ENCODE measurements at regions not wholly inside any gene's neighbourhood (a gene's known extent, or its start where the extent isn't known, plus 50 kb on each side); places are given as distances from the start of the nearest gene placed in this dataset.
"Not testable (repeated sequence)": the region's sequence is repeated elsewhere in the genome, so short reads cannot be mapped to it uniquely, and the experiment has no call there.

GRCh38 chr10:36872702-36873393 is 252.6 kb upstream of the ANKRD30A start:
- no peak for DNase-seq

GRCh38 chr10:36840788-36841187 is 284.6 kb upstream of the ANKRD30A start:
- DNase-seq = no peak

- no peak for DNase-seq
Observed at GRCh38 chr10:36837416-36837815, 288.0 kb upstream of the ANKRD30A start.

GRCh38 chr10:36819781-36820180 is 305.6 kb upstream of the ANKRD30A start:
- no peak for DNase-seq

- no peak for DNase-seq
Observed at GRCh38 chr10:36817898-36818297, 307.5 kb upstream of the ANKRD30A start.

- DNase-seq = no peak
Observed at GRCh38 chr10:36808625-36809362, 316.6 kb upstream of the ANKRD30A start.

- no peak for DNase-seq
Observed at GRCh38 chr10:36803229-36803628, 322.2 kb upstream of the ANKRD30A start.

- DNase-seq = no peak
Observed at GRCh38 chr10:36802490-36803153, 322.8 kb upstream of the ANKRD30A start.

GRCh38 chr10:36801660-36802059 is 323.7 kb upstream of the ANKRD30A start:
- no peak for DNase-seq

GRCh38 chr10:36794981-36795380 is 330.4 kb upstream of the ANKRD30A start:
- no peak for DNase-seq

- no peak for DNase-seq
Observed at GRCh38 chr10:36789974-36790373, 335.4 kb upstream of the ANKRD30A start.

GRCh38 chr10:36788152-36788551 is 337.2 kb upstream of the ANKRD30A start:
- no peak for DNase-seq

- no peak for DNase-seq
Observed at GRCh38 chr10:36783400-36783799, 342.0 kb upstream of the ANKRD30A start.

- DNase-seq = no peak
Observed at GRCh38 chr10:36781570-36781969, 343.8 kb upstream of the ANKRD30A start.

GRCh38 chr10:36780158-36780557 is 345.2 kb upstream of the ANKRD30A start:
- DNase-seq = no peak

- no peak for DNase-seq
Observed at GRCh38 chr10:36779238-36779846, 346.1 kb upstream of the ANKRD30A start.

GRCh38 chr10:36778651-36779050 is 346.7 kb upstream of the ANKRD30A start:
- DNase-seq = no peak

- DNase-seq = no peak
Observed at GRCh38 chr10:36773652-36774051, 351.7 kb upstream of the ANKRD30A start.

GRCh38 chr10:36771725-36772124 is 353.7 kb upstream of the ANKRD30A start:
- DNase-seq = no peak

- DNase-seq = not testable (repeated sequence)
Observed at GRCh38 chr10:36769741-36770140, 355.7 kb upstream of the ANKRD30A start.

GRCh38 chr10:36766940-36767339 is 358.5 kb upstream of the ANKRD30A start:
- no peak for DNase-seq

- no peak for DNase-seq
Observed at GRCh38 chr10:36766415-36766810, 359.0 kb upstream of the ANKRD30A start.

GRCh38 chr10:36765782-36766414 is 359.5 kb upstream of the ANKRD30A start:
- no peak for DNase-seq

Data from NCI-H226 (cell line).